B cell (primary cell): ENCODE measurements at regions not wholly inside any gene's neighbourhood (a gene's known extent, or its start where the extent isn't known, plus 50 kb on each side); places are given as distances from the start of the nearest gene placed in this dataset.
"Not testable (repeated sequence)": the region's sequence is repeated elsewhere in the genome, so short reads cannot be mapped to it uniquely, and the experiment has no call there.

Experiments used
- ATAC-seq: fragments of 200-7000 bp; cut with Tn5 transposase; one replicate; pipeline ENCODE4 v1.10.0; 2021; ENCODE audit warnings: low read depth, mild to moderate bottlenecking, moderate number of reproducible peaks, moderate library complexity
- CTCF ChIA-PET: fragments of 350-600 bp; sonication (Branson Sonifier 250); formaldehyde crosslinking; loops from one replicate; lab custom pipeline; 2021; ENCODE audit warnings: antibody characterized with exemption, inconsistent platforms; lab: Charles Lee
- POLR2A ChIA-PET: fragments of 350-600 bp; sonication (Branson Sonifier 250); formaldehyde crosslinking; loops from one replicate; lab custom pipeline; 2021; ENCODE audit warnings: antibody characterized with exemption; lab: Charles Lee
- DNase-seq: peaks from one replicate; pipeline ENCODE4 v3.0.0; 2013
- H2AFZ ChIP-seq: 2 replicates; pipeline ENCODE4 v1.6.1; 2012; ENCODE audit warnings: mild to moderate bottlenecking, low read depth, low read length; ENCODE audit not compliant: insufficient read depth, poor library complexity, severe bottlenecking
- H3K27ac ChIP-seq, 2 donors: 1 replicate in 1 of 2; 2 replicates in 1 of 2; pipeline ENCODE4 v1.5.1; 2012 to 2013; ENCODE audit warnings: low read length in 2 of 2, mild to moderate bottlenecking in 2 of 2, moderate library complexity in 1 of 2
- H3K27me3 ChIP-seq, 4 experiments: fragments of 200-600 bp in 1 of 4; sonication (generic) in 1 of 4; replicated peaks in 1 of 4; 1 replicate in 2 of 4; 2 replicates in 2 of 4; pipeline versions ENCODE4 v1.6.1 to v1.7.0; 2013 to 2016; ENCODE audit warnings: low read length in 3 of 4, mild to moderate bottlenecking in 2 of 4, mixed read lengths in 1 of 4, moderate library complexity in 1 of 4; ENCODE audit not compliant: insufficient read depth in 4 of 4, control insufficient read depth in 3 of 4; ENCODE audit errors: control extremely low read depth in 1 of 4
- H3K36me3 ChIP-seq, 2 experiments: replicated peaks in 1 of 2; 1 replicate in 1 of 2; 2 replicates in 1 of 2; pipeline versions ENCODE4 v1.6.1 to v1.7.1; 2013; ENCODE audit warnings: low read length in 1 of 2; ENCODE audit not compliant: insufficient read depth in 2 of 2, control insufficient read depth in 1 of 2; ENCODE audit errors: control extremely low read depth in 1 of 2, extremely low read depth in 1 of 2
- H3K4me1 ChIP-seq, 2 donors: fragments of 200-600 bp in 1 of 2; sonication (generic) in 1 of 2; 1 replicate in 1 of 2; 2 replicates in 1 of 2; pipeline versions ENCODE4 v1.5.1 to v1.6.1; 2013 to 2017; ENCODE audit warnings: low read length in 2 of 2; ENCODE audit not compliant: control insufficient read depth in 2 of 2, insufficient read depth in 2 of 2
- H3K4me2 ChIP-seq: replicated peaks from 2 replicates; pipeline ENCODE3; 2012; ENCODE audit warnings: mild to moderate bottlenecking, low read depth, low read length; ENCODE audit not compliant: poor library complexity, severe bottlenecking
- H3K4me3 ChIP-seq, 5 experiments: fragments of 200-600 bp in 1 of 5; sonication (generic) in 1 of 5; 1 replicate in 3 of 5; 2 replicates in 2 of 5; pipeline versions ENCODE4 v1.5.1 to v1.7.0; 2011 to 2016; ENCODE audit warnings: low read length in 4 of 5, mild to moderate bottlenecking in 4 of 5, low read depth in 2 of 5, control low read depth in 1 of 5, moderate library complexity in 1 of 5; ENCODE audit not compliant: insufficient read depth in 1 of 5; ENCODE audit errors: control extremely low read depth in 1 of 5, extremely low read depth in 1 of 5
- H3K79me2 ChIP-seq: fragments of 200-600 bp; sonication (generic); one replicate; pipeline ENCODE4 v1.6.0; 2016; ENCODE audit warnings: low read length; ENCODE audit not compliant: control insufficient read depth, insufficient read depth
- H3K9ac ChIP-seq: fragments of 200-600 bp; sonication (generic); 2 replicates; pipeline ENCODE4 v1.6.1; 2017; ENCODE audit warnings: mild to moderate bottlenecking, low read length, moderate library complexity
- H3K9me3 ChIP-seq, 3 donors: one replicate each; pipeline versions ENCODE4 v1.6.1 to v1.7.1; 2013; ENCODE audit warnings: low read length in 2 of 3; ENCODE audit not compliant: control insufficient read depth in 2 of 3, insufficient read depth in 1 of 3; ENCODE audit errors: control extremely low read depth in 1 of 3
- H4K20me1 ChIP-seq: 2 replicates; pipeline ENCODE4 v1.6.0; 2012; ENCODE audit warnings: mild to moderate bottlenecking, low read length; ENCODE audit not compliant: insufficient read depth, control insufficient read depth, poor library complexity, severe bottlenecking
- H3K27ac Mint-ChIP-seq: one replicate; pipeline ENCODE4 v1.8.0; 2021; ENCODE audit warnings: mixed read lengths
- H3K27me3 Mint-ChIP-seq: one replicate; pipeline ENCODE4 v1.8.0; 2021; ENCODE audit warnings: mixed read lengths
- H3K4me1 Mint-ChIP-seq: one replicate; pipeline ENCODE4 v1.8.0; 2021; ENCODE audit warnings: mixed read lengths
- H3K4me3 Mint-ChIP-seq: one replicate; pipeline ENCODE4 v1.8.0; 2021; ENCODE audit warnings: mixed read lengths
- H3K9me3 Mint-ChIP-seq: one replicate; pipeline ENCODE4 v1.8.0; 2022; ENCODE audit warnings: mixed read lengths; ENCODE audit not compliant: insufficient read depth
- EZH2 ChIP-seq: IDR thresholded peaks from 2 replicates; pipeline ENCODE4 v1.6.1; 2012; ENCODE audit warnings: borderline replicate concordance, low read depth, mild to moderate bottlenecking, moderate library complexity, low read length; ENCODE audit not compliant: insufficient read depth, poor library complexity, severe bottlenecking
- WGBS: methylation state at CpG from one replicate; pipeline ENCODE4 v1.1.5; 2013; ENCODE audit warnings: missing lambda C conversion rate; ENCODE audit not compliant: insufficient coverage; 5-methylcytosine and 5-hydroxymethylcytosine counted together
- intact Hi-C: fragments of 100-400 bp; cut with micrococcal nuclease; formaldehyde crosslinking; loops from one replicate; pipeline ENCODE4 v1.10.0; 2022
- TF ChIP-seq, protein P1 (sequence below): fragments of 200-600 bp; IDR thresholded peaks from one replicate; pipeline ENCODE4 v1.8.0; 2022; ENCODE audit warnings: antibody characterized with exemption, mild to moderate bottlenecking

DNA sequence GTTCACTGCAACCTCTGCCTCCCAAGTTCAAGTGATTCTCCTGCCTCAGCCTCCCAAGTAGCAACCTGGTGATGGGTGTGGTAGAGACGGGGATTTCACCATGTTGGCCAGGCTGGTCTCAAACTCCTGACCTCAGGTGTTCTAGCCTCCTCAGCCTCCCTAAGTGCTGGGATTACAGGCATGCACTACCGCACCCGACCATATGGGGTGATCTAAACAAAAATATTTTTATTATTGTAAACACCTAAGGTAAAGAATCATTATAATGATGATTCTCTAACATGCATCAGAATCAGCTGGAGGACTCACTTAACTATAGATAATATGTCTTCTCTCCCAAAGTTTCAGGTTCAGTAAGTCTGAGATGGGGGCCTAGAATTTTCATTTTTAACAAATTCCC lies 96.2 kb upstream of the ALG10 start:
- Mint-ChIP-seq H3K4me1 (no peaks in the 10 kb centered on the region), H3K27ac (no peak overlapping the region), H3K9me3 (peaks cover 9% of the 10 kb centered on the region), H3K27me3 (no peaks in the 10 kb centered on the region), H3K4me3 (no peak overlapping the region)
- no peaks in the 10 kb centered on the region for H3K36me3 ChIP-seq
- no peaks in the 10 kb centered on the region for H3K4me1 ChIP-seq
- H4K20me1 ChIP-seq: no peaks in the 10 kb centered on the region
- no peak for ATAC-seq
- TF ChIP-seq EZH2: no peak
- TF ChIP-seq, protein P1, sequence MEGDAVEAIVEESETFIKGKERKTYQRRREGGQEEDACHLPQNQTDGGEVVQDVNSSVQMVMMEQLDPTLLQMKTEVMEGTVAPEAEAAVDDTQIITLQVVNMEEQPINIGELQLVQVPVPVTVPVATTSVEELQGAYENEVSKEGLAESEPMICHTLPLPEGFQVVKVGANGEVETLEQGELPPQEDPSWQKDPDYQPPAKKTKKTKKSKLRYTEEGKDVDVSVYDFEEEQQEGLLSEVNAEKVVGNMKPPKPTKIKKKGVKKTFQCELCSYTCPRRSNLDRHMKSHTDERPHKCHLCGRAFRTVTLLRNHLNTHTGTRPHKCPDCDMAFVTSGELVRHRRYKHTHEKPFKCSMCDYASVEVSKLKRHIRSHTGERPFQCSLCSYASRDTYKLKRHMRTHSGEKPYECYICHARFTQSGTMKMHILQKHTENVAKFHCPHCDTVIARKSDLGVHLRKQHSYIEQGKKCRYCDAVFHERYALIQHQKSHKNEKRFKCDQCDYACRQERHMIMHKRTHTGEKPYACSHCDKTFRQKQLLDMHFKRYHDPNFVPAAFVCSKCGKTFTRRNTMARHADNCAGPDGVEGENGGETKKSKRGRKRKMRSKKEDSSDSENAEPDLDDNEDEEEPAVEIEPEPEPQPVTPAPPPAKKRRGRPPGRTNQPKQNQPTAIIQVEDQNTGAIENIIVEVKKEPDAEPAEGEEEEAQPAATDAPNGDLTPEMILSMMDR: no peak
- H3K9me3 ChIP-seq: peaks cover 0 to 3% (median 0%) of the 10 kb centered on the region in 3 donors
- no peaks in the 10 kb centered on the region for H3K27me3 ChIP-seq
- no peak for DNase-seq
- no peak overlapping the region for H3K4me2 ChIP-seq
- ChIA-PET POLR2A (interaction anchor here (0.6 kb wide), 1 partner anchor 1091 kb away, joined by 4 read pairs; no protein-coding TSS in a partner anchor), CTCF (no interaction called here)
- intact Hi-C loops: no loop called here
- no peak overlapping the region for H3K9ac ChIP-seq
- no peak overlapping the region for H3K4me3 ChIP-seq
- H3K79me2 ChIP-seq: no peaks in the 10 kb centered on the region
- H2AFZ ChIP-seq: no peak overlapping the region
- H3K27ac ChIP-seq: no peak overlapping the region
- WGBS: no CpG with 5 or more reads among the region's 3 CpGs

DNA sequence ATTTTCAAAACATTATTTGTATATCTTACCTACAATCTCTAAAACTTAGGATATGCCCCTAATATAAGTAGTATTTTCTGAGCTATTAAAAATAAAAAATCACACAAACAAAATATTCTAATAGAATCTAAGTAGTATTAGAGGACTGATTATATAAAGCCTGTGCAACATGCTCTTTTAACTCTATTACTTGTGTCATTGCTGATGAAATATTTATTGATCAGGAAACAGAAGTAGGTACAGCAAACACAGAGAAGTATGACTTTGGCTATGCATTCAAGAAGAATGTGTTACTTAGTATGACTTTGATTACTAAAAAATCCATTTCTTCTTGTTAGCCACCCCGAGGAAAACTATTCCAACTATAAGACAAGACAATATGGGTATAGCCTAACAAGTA lies 84.6 kb upstream of the ALG10 start:
- POLR2A ChIA-PET, intact Hi-C loops, H3K27me3 ChIP-seq, H4K20me1 ChIP-seq, H3K27ac ChIP-seq, H3K4me2 ChIP-seq, DNase-seq, H3K27me3 Mint-ChIP-seq, H3K4me1 ChIP-seq, CTCF ChIA-PET, H3K36me3 ChIP-seq, H3K4me1 Mint-ChIP-seq, H3K4me3 Mint-ChIP-seq, H3K4me3 ChIP-seq, H3K27ac Mint-ChIP-seq, H3K79me2 ChIP-seq, H3K9ac ChIP-seq, ATAC-seq, H2AFZ ChIP-seq, H3K9me3 ChIP-seq, H3K9me3 Mint-ChIP-seq: not testable (repeated sequence)
- WGBS: no CpG with 5 or more reads among the region's 1 CpG
